ENCODE measurements at regions not wholly inside any gene's neighbourhood (a gene's known extent, or its start where the extent isn't known, plus 50 kb on each side); places are given as distances from the start of the nearest gene placed in this dataset.

DNA sequence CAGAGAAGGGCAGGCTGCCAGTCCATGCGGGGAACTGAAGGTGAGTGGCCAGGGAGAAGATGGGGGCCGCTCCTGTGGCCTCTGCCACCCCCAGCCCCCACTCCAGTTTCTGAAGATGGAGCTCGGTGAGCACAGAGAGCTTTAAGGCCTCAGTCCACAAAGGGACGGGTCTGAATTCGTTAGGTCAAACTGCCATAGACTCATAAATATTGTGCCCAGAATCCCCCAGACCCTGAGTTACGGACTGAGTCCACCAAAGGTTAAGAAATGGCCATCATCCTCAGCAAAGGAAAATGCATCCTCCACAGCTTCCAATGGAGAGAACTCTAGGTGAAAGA, 344.2 kb downstream of the BUD13 start:
- DNase-seq, result no peak

DNA sequence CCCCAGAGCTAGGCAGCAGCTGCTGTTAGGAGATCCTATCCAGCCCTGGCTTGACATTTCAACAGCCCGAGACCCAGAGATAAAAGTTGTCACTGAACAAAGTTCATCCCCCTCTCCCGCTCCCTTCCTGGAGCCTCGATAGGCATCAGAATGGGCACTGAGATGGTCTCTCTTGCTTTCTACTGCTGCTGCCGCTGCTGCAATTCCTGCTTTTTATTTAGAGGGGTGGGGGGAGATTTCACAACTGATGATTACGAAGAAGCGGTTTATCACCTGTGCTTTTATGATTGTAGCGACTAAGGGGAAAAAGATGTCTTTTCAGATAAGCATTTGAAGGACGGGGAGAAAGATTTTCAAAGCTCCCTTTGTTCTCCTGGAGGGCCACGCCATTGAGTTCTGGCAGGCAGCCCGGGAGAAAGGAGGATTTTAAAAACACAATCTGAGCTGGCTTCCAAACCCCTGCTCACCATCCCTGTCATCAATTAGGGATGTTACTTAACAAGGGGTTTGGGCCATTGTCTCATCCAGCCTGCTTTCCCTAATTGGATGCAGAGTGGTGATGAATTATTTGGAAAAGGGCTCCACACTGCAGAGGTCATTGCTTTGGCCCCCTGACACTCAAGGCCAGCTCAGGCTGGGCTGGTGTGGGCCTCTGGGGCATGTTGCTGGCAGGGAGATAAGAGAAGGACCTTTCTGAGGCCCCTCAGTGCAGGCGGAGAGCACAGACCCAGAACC, 344.7 kb downstream of the BUD13 start:
- DNase-seq, result no peak

DNA sequence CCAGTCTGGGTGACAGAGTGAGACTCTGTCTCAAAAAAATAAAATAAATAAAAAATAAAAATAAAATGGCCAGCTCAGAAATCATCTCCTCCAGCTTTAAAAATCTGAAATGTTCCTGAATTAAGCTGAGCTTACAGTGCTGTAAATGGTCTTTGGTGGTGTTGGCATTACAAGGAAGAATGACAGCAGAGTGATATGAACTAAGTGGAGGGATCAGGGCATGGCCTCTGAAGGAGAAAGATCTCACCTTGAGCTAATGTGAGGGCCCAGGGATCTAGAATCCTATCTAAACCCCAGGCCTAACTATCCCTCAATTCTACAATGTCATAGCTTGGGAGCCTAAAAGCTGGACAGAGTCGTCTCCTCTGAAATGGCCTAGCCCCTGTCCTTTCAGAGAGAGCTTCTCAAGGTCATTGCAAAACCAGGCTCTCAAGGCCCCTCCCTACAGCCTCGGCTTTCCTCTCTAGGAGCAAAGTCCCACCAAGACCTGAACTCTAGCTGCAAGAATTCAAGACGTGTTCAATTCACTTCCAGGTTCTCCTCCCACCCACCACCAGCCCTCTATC, 345.4 kb downstream of the BUD13 start:
- DNase-seq, result no peak

DNA sequence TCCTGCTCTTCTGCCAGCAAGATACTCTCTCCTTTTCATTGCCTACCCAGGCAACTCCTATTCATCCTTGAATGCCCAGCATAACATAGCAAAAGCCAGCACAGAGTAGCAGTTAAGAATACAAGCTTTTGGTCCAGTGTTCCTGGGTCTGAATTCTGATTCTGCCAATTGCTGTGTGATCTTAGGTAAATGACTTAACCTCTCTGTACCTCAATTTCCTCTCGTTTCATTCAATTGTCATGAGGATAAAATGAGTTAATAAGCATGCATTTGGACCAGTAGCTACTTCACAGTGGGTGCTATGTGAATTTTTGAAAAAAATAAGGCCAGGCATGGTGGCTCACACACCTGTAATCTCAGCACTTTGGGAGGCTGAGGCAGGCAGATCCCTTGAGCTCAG, 346.0 kb downstream of the BUD13 start:
- DNase-seq, result no peak

DNA sequence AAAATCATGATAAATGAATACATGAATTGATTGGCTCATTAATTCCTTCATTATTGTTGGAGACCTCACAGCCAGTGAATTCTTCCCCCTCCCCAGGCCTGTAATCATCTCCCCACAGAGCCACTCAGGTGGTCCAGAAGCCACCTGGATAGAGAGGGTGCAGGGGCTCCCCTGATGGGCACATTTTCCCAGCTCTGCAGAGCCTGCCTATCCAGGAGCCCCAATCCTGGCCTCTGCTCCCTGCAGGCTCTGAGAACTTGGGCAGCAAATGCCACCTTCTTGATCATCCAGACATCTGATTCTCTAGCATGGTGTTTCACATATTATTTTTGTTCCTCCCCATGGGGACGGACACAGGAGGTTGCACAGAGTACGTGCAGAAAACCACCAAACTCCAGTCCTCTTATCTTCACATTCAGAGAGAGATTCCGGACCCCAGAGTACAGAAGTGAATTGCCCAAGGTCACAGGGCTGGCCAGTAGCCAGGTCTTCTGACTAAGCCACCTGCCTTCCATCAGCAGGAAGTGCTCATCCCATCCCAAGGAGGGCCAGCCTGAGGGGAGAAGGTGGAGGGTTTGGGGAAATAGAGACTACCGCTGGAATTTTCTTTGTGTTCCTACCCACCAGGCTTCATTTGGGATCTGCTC, 348.0 kb downstream of the BUD13 start:
- DNase-seq, result no peak

DNA sequence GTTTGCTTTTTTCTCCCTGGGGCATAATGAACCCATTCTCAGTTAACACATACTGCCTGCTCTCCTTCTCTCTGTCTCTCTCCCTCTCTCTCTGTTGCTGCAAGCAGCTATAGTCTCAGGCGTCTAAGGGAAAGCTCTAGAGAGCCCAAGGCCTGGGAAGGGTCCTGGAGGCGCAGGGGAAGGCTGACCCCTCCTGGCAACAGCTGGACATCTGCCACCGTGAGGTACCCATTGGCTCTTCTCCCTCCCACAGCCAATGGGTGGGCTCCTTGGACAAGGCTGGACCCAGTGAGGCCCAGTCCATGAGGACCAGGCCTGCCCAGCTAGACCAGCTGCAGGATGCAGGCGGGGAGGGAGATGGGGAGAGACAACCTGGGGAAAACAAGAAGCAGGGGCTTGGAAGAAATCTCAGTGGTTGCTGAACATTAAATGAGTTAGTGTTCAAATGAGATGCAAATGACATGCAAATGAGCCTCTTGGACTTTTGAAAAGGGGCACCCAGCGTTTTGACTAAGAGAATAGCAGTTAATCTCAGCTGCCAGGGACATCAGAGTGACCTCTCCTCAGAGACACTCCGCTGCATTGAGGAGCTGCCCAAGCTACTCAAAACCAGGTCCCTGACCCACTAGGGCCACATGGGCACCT, 349.7 kb downstream of the BUD13 start:
- DNase-seq, result no peak

DNA sequence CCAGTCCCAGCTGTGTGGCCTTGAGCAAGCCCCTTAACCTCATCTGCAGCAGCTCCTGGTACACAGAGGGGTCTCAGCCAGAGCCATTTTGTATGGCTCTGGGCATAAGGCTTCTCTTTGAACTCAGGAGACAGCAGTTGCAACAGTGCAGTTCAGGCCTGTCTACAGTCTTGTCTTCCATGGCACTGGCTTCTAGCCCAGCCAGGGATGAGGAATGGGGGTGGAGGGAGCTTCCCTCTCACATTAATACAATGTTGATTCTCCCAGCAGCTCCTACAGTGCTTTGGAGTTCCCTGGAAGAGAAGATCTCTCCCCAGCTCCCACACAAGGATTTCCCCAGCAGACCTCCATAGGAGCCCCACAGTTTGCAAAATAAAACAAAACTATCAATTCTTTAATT, 350.2 kb downstream of the BUD13 start:
- no peak for DNase-seq

DNA sequence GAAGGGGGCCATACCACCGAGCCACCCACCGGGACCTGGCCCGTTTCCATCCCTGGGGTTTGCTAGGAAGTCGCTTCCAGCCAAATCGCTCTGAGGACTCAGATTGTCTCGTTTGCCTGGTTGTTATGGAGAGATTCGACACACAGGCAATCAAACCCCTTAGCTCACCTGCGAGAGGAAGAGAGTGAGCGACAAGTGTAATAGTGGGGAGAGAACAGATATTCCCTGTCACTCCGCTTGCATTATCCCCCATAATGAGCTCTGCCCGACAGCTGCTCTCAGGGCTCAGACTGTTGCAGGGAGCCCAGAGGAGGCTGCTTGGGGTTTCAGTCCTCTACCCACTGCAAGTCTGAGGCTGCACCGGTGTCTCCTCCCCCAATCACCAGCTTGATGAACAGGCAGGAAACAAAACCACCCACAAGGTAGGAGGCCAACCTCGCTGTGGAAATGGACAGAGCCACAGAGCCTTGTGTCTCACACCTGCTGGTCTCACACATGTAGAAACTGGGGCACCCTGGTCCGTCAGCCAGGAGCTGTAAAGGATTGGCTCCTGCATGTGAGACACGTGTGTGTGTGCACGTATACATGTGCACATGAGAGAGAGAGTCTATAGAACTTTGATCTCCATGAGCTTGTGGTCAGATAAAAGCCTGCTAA, 351.1 kb downstream of the BUD13 start:
- DNase-seq, result no peak

DNA sequence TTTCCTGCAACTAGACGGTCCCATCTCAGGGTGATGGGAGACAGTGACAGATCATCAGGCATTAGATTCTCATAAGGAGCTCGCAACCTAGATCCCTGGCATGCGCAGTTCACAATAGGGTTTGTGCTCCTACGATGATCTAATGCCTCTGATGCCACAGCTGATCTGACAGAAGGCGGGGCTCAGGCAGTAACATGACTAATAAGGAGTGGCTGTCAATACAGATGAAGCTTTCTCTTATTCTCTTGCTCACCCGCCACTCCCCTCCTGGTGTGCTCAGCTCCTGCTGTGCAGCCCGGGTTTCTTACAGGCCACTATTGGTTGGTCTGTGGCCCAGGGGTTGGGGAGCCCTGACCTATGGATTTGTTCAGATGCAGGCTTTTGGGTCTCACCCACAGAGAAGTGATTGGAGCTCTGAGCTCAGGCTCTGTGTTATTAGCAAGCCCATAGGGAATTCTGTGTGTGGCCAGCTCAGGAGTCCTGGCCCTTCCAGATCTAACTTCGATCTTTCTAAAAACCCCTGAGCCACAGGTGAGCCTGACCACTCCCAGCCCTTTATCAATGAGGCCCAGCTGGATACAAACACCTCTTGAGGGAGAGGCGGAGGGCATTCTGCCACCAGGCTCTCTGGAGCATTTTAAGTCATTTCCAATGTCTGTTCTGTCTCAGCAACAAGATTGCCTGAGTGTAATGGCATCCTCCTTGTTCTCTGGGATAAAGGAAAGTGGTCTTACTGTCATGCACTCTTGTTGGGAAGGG, 351.8 kb downstream of the BUD13 start:
- peak; percentile 9 for DNase-seq

DNA sequence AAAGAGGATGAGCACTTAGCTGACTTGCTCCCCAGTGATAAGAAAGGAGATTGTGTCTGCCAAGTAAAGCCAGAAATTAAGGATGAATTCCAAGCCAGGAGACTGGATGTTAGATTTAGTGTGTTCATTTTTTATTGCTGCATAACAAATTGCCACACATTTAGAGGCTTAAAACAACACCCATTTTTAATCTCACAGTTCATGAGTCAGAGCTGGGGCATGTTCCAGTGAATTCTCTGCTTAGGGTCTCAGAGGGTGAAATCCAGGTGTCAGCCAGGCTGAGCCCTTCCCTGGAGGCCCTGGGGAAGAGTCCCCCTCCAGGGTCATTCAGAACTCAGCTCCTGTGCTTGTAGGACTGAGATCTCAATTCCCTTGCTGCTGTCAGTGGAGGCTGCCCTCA, 352.8 kb downstream of the BUD13 start:
- no peak for DNase-seq

DNA sequence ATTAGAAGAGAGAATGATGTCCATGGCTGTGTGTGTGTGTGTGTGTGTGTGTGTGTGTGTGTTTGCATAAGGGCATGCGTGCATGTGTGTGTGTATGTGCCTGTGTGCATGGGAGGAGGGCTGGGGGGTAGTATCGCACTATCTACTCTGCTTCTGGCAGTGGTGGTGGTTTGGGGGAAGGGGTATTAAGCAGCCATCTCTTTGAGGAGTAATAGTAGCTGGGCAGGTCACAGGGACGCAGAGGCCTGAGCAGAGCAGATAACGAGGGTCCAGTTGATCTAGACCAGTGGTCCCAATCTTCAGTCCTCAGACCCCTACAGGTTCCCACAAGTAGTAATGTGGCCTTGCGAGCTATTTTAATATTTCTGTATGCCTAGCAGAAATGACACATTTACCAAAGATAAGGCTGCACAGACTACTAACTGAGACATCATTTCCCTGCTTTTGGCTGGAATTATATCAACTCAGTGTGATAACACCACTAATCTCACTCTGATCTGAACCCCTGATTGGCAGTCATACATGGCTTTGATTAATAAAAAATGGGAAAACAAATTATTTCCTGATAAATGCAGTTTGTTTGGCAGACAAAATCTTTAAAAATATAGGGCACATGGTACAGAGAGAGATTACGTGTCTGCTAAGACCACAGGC, 354.3 kb downstream of the BUD13 start:
- DNase-seq, result no peak

DNA sequence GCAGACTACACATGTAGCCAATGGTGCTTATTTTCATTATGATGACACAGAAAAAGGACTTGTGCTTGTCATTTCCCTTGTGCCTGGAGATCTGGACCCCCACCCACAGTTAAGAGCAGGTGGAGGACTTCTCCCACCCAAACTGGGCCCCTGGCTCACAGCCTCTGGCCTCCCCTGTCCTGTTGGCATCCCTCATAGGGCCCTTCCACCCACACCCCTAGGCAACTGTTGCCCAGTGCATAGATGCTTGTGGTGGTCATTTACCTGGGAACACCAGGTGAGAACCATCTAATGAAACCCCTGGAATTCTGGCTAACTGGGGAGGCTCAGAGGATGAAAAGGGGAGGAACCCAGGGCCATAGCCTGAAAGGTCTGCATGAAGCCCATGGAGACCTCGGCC, 355.9 kb downstream of the BUD13 start:
- no peak for DNase-seq

DNA sequence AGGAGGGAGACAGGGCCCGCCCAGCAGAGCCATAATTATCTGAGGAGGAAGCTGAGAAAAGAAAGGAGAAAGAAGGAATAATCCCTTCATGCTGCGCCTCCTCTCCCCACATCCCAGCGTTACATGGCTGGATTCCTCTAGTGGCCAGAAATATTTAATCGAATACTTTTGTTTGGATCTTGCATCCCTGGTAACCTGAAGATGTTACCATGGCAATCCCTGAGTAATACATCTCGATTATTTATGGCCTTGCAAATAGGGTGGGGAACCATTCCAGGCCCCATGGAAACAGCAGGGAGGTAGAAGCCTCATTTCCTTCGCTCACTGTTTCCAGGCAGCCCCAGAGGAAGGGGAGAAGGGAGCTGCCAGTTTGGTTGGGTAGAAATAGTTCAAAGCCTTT, 357.7 kb downstream of the BUD13 start:
- DNase-seq, result no peak

DNA sequence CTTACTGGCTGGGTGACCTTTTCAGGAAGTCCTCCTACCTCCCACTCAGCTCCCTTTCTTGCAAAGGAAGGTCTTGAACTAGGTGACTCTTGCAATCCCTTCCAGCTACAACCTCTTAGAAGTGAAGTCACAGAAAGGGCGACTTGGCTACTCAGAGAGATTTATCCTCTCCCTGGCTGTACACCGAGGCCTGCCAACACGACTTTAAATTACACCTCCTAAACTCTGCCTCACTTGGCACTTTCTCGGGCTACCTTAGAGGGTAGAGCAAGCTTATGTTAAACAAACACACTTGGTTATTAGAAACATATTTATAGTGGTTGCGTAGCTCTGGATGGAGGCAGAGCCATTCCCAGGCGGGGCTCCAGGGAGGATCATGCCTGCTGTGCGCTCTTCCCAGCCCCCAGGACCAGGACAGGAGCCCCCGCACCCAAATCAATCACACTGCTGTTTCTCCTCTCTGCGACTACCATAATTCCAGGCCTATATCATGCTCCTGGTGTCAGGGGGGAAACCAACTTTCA, 358.4 kb downstream of the BUD13 start:
- DNase-seq, result no peak

DNA sequence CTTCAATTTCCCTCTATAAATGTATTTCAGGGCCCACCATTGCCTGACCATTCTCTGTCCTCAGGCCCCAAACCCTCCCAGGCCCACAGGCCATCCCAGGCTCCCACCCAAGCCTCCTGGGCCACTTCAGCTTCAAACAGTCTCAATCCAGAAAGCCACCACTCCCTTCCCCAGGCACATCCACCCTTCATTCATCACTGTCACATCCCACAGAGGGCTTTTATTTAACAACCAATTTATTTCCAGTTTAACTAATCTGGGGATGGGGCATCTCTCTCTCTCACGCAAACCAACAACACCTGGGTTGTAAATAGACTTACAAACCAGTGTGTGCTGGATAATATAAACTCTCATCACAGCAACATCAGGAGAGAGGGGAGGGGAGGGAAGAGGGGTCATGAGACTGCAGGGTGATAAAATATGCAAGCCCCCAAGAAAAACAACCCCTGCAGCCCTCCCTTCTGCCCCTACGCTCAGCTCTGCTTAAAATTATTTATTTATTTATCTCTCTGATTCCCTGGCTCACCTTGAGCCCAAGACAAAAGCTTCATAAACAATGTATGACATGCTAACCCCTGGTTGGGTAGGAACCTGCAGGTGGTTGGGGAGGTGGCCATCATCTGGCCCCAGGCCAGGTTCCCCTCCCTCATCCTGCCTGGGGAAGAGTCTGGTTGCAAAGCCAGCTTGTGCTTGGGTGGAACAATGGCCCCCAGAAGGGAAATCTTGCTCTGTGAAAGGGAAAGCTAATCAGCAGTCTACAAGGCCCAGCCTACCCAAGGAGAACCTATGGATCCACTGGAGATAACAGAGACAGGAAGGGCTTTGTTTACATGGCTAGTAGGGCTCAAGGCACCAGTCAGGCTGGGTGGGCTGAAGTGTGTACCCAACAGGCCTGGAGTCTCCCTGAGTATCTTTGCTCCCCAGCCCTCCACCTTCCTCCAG, 359.2 kb downstream of the BUD13 start:
- DNase-seq, result no peak

DNA sequence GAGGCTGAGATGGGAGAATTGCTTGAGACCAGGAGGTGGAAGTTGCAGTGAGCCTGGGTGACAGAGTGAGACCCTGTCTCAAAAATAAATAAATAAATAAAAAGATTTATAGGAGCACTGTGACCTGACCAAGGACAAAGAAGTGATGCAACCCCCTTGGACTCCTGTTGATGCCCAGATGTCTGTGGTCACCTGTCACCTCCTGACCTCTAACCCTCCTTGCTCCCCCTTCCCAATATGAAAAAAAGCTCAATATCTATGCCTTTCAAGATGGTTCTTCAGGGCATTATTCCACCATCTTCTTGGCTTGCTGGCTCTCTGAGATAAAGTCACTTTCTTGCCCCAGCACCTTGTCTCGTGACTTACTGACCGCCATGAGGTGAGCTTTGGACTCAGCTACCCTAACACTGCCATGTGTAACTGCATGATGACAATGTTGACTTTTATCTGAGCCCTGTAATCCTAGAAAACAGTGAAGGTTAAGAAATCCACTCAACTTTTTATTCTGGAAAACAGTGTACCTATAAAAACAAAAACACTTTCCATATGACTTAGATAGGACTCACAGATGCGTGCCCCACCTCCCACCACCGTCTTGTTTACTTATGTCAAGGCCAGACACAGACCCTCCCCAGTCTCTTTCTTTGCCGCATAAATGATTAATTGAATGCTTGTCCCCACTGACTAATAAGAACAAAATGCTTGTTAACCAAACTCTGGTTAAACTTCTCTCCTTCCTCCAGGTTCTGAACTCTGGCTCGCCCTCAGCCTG, 360.5 kb downstream of the BUD13 start:
- DNase-seq, result no peak

DNA sequence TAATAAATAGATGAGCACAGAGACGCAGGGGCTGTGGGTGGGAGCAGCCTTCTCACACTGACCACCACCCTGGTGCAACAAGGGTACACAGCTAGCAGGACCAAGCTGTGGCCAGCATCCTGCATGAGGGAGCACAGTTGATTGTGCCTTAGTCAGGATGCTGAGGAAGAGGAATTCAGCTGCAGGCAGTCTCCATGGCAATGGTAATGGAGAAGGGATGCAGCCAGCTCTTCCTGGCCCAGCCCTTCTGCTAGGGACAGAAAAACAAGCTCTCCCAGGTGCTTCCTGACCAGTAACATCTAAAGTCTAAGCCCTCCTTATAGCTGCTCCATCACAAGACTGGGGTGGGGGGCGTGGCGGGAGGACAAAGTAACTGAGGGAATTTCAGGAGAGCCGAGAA, 363.5 kb downstream of the BUD13 start:
- DNase-seq, result no peak

DNA sequence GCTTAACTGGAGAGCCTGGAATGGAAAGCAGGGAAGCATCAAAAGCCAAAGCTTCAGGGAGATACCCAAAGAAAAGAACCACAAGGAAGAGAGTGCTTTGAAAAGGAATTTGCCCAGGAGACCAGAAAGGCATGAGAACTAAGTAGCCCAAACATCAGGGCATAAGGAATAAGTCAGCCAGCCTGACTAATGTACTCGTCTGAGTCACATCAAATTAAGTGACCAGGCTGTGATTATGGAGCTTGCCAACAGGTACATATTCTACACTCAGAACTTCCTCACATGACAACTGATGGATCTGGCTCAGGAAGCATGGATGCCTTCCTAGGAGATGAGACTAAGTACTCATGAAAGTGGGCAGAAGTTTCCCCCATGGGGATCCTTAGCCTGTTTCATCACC, 366.7 kb downstream of the BUD13 start:
- no peak for DNase-seq

DNA sequence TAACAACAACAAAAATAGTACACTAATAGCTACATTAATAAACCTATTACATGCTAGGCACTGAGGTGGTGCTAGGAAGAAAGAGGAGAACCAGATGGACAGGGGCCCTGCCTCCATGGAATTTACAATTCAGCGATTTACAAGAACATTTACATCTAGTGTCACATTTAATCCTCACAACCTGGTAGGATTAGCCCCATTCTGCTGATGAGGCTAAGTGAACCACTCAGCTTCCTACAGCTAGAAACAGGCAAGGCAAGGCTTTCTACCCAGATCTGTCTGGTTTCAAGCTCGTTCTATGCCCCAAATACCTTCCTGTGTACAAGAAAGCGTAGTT, 368.4 kb downstream of the BUD13 start:
- DNase-seq, result no peak

DNA sequence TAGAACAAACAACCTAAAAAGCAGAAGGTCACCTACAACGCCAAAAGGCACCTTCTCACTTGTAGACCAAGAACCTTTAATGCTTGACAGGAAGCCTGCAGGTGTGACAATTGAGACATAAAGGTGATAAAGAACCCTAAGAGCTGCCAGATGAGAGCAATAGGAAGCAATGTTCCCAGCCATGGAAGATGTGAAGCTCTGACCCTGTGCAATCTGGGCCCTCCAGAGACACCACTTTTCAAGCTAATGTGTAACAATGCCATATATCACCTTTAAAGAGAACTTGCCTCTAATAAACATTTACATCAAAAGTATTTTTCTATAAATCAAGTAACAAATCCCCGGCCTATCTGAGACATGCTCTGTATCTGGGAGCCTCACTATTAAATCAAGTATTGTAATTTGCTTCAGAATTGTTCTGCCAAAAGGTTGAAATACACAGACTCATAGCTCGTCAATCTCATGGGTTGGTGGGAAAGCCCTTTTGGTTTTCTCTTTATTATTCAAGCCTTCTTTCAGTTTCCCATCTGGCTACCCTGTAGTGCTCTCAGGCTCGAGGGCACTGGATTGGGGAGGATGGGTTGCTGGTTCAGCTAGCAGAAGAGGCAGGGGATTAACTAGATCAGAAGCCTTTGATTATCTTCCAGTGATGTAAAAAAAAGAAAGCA, 368.9 kb downstream of the BUD13 start:
- no peak for DNase-seq
